Tibial nerve (tissue), 3 donors: ENCODE measurements at regions not wholly inside any gene's neighbourhood (a gene's known extent, or its start where the extent isn't known, plus 50 kb on each side); places are given as distances from the start of the nearest gene placed in this dataset.

Experiments
- CTCF ChIP-seq, 5 experiments: fragments of 200-600 bp in 3 of 5; fragments of 450-650 bp in 2 of 5; sonication (generic) in 3 of 5; IDR thresholded peaks; one replicate each; pipeline ENCODE4 v1.5.1; 2016 to 2019; ENCODE audit warnings: antibody characterized with exemption in 5 of 5, mild to moderate bottlenecking in 3 of 5, moderate library complexity in 2 of 5
- POLR2A ChIP-seq, 2 donors: fragments of 450-650 bp; IDR thresholded peaks; one replicate each; pipeline ENCODE4 v1.6.1; 2017; ENCODE audit warnings: antibody characterized with exemption in 2 of 2, mild to moderate bottlenecking in 2 of 2, moderate library complexity in 2 of 2

DNA sequence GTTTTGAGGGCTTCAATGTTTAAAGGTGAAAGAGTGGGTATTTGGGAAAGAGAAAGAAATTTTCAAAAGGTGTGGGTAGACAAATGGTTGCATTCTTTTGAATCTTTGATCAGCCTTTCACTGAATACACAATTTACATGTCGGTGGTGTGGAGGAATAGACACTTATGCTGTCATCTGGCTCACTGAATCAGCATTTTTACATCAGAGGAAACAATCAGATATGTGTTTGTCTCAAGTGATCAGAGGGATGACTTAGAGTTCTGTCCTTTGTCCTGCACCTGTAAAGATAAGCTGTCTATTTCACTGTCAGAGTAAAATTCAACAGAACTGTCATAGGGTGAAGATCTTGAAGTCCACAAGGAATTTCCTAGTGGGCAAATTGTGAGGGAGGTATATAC lies 170.9 kb upstream of the USP25 start:
- TF ChIP-seq CTCF (IDR thresholded peaks at IDR 0.05) (no peak), POLR2A (IDR thresholded peaks at IDR 0.05) (no peak)
